NT2/D1 (cell line): ENCODE measurements at regions not wholly inside any gene's neighbourhood (a gene's known extent, or its start where the extent isn't known, plus 50 kb on each side); places are given as distances from the start of the nearest gene placed in this dataset.

ENCODE experiments used
- SUZ12 ChIP-seq: IDR thresholded peaks from 2 replicates; pipeline ENCODE4 v1.6.1; 2011; ENCODE audit not compliant: insufficient read length, insufficient read depth; ENCODE audit errors: extremely low read depth
- YY1 ChIP-seq: IDR thresholded peaks from 2 replicates; pipeline ENCODE4 v1.6.1; 2011; ENCODE audit not compliant: insufficient read length, insufficient read depth
- ZNF274 ChIP-seq: IDR thresholded peaks from 2 replicates; pipeline ENCODE4 v1.6.1; 2011; ENCODE audit warnings: mild to moderate bottlenecking, low read depth, low read length

- no peak for TF ChIP-seq ZNF274
- TF ChIP-seq YY1: no peak
- TF ChIP-seq SUZ12: no peak
These were observed 183.4 kb upstream of the RTL1 start for GRCh38 chr14:101086926-101087325.
